ENCODE measurements at regions not wholly inside any gene's neighbourhood (a gene's known extent, or its start where the extent isn't known, plus 50 kb on each side); places are given as distances from the start of the nearest gene placed in this dataset.
A peak's percentile ranks its signal among the peaks of the same experiment; 100 is the strongest.
"Not testable (repeated sequence)": the region's sequence is repeated elsewhere in the genome, so short reads cannot be mapped to it uniquely, and the experiment has no call there.

DNA sequence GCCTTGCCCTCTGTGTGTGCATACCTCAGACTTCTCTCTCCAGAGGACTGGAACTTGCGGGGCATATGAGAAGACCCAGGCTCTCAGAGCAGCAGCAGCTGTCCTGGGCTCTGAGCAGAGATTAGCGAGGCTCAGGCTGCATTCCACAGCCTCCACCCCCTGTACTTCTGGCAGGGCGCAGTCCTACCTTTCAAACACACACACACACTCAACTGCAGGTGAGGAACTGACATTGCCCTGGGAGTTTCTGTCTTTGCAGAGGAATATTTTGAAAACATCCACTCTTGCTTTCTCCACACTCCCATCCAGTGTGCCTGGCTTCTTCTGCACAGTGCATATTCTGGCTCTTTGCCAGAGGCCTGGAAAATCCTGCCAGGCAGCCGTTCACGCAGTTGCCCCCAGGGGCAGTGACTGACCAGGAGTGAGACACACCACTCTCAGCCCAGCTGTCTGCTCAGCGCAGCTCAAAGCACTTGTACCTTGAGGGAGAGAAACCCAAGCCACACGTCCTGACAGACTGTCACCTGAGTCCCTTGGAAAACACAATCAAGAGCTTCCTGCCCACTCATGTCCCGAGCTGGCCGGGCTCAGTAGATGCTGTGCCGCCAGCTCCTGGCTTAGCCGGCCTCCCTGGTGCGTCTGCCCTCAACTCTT lies 460.8 kb downstream of the RNF144A start:
- no peak overlapping the region for H3K4me3 ChIP-seq
- WGBS, 2 donors = 30 to 35% methylated on average over 12 of the region's 12 CpGs
- H3K9me3 ChIP-seq = no peaks in the 10 kb centered on the region
- peak; percentile 55 to 80 (median 72) for ATAC-seq
- TF ChIP-seq, protein P1, sequence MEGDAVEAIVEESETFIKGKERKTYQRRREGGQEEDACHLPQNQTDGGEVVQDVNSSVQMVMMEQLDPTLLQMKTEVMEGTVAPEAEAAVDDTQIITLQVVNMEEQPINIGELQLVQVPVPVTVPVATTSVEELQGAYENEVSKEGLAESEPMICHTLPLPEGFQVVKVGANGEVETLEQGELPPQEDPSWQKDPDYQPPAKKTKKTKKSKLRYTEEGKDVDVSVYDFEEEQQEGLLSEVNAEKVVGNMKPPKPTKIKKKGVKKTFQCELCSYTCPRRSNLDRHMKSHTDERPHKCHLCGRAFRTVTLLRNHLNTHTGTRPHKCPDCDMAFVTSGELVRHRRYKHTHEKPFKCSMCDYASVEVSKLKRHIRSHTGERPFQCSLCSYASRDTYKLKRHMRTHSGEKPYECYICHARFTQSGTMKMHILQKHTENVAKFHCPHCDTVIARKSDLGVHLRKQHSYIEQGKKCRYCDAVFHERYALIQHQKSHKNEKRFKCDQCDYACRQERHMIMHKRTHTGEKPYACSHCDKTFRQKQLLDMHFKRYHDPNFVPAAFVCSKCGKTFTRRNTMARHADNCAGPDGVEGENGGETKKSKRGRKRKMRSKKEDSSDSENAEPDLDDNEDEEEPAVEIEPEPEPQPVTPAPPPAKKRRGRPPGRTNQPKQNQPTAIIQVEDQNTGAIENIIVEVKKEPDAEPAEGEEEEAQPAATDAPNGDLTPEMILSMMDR (IDR thresholded peaks at IDR 0.05) = peak in 2 of 4 donors; percentile 13 to 16
- no peak for FAIRE-seq
- H3K27ac ChIP-seq = peak overlapping the region in 1 of 4 donors; percentile 21
- peak; percentile 34 to 82 (median 64) for DNase-seq
- no peaks in the 10 kb centered on the region for H3K27me3 ChIP-seq
- H3K36me3 ChIP-seq = no peaks in the 10 kb centered on the region
- intact Hi-C loops (cut with DNase I) = no loop called here
- peaks cover 4 to 13% (median 12%) of the 10 kb centered on the region in 3 donors for H3K4me1 ChIP-seq

DNA sequence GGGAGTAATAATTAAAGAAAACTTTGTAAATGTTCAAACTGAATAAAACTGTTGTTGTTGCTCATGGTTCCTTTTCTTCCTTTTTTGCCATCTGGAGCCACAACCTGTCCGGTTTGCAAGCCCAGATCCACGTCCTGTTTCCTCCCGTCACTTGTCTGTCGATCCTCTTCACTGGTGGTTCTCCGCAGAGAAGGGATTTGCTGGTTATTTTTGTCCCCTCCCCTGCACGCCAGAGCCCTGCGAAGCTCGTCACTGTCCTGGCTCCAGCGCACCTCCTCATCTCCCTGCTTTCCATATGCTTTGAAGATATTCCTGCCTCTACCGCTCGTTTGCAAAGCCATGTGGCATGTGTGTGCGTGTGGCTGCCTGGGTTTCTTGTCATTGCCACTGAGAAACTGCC lies 461.4 kb downstream of the RNF144A start:
- Histone ChIP-seq H3K9me3 (no peaks in the 10 kb centered on the region), H3K27me3 (no peaks in the 10 kb centered on the region), H3K4me1 (peaks cover 4 to 12% (median 8%) of the 10 kb centered on the region in 3 donors), H3K36me3 (no peaks in the 10 kb centered on the region), H3K27ac (no peak overlapping the region), H3K4me3 (no peak overlapping the region)
- TF ChIP-seq, protein P1 (IDR thresholded peaks at IDR 0.05) = no peak
- WGBS, 2 donors = 88% methylated on average over 12 of the region's 12 CpGs
- intact Hi-C loops (cut with DNase I) = no loop called here
- ATAC-seq (no peak), DNase-seq (no peak), FAIRE-seq (no peak)

DNA sequence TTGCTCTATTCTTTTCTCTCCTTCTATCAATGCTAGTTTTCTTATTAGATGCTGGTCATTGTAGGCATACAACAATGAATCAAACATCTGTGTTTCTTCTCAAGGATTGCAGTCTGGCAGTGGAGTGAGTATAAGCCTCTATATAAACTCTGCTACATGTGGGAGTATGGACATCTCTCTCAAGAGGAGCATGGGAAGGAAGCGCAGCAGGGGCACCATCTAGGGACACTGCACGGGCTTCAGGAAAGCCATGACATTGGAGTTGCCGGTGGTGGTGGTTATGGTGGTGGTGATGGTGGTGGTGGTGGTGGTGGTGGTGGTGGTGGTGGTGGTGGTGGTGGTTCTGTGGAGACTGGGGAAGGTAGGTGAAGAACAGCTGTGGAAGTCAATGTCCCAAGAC lies 462.6 kb downstream of the RNF144A start:
- DNase-seq (peak in 4 of 6 donors; percentile 53 to 64 (median 58)), ATAC-seq (peak; percentile 74 to 93 (median 83))
- TF ChIP-seq, protein P1 (IDR thresholded peaks at IDR 0.05) = no peak

DNA sequence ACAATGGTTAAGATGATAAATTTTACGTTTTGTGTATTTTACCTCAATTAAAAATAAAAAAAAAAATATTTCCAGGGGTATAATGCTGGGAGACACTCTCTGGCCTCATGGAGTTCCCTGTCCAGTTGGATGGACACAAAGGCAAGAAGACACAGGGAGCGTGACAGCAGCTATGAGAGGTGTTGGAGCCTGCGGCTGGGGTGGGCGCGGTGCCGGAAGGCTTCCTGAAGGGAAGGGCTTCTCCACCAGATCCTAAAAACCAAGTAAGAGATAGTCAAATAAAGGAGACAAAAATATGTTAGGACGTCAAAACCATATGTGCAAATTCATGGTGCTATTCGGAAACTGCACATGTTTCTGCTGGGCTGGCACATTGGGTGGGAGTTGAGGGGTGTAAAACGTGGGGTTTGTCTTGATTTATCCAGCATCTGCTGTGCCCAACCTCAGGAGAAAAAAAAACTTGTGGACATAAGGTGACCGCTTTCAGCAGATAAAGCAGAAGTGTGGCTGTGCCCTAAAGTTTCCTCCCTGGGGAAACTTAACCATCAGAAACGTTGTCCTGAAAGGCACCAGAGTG lies 467.6 kb downstream of the RNF144A start:
- Histone ChIP-seq H3K36me3 (no peaks in the 10 kb centered on the region), H3K9me3 (no peaks in the 10 kb centered on the region), H3K27me3 (no peaks in the 10 kb centered on the region), H3K4me3 (no peak overlapping the region), H3K4me1 (no peaks in the 10 kb centered on the region), H3K27ac (no peak overlapping the region)
- no peak for FAIRE-seq
- DNase-seq = no peak
- intact Hi-C loops (cut with DNase I) = loop anchor here in 1 of 3 donors (10.0 kb wide), 1 partner anchor 180 kb away; no protein-coding TSS in a partner anchor
- WGBS, 2 donors = 80 to 85% methylated on average over 11 of the region's 11 CpGs
- TF ChIP-seq, protein P1 (IDR thresholded peaks at IDR 0.05) = no peak
- no peak for ATAC-seq

More for the DNA sequence above, 462.6 kb downstream of the RNF144A start:
- Histone ChIP-seq H3K4me3 (no peak overlapping the region), H3K36me3 (no peaks in the 10 kb centered on the region), H3K9me3 (no peaks in the 10 kb centered on the region), H3K4me1 (peaks cover 4 to 12% (median 8%) of the 10 kb centered on the region in 3 donors), H3K27ac (no peak overlapping the region), H3K27me3 (no peaks in the 10 kb centered on the region)
- intact Hi-C loops (cut with DNase I) = loop anchor here in 1 of 3 donors (10.0 kb wide), 1 partner anchor 175 kb away; no protein-coding TSS in a partner anchor
- WGBS, 2 donors = 65 to 84% methylated on average over 3 of the region's 3 CpGs
- no peak for FAIRE-seq

DNA sequence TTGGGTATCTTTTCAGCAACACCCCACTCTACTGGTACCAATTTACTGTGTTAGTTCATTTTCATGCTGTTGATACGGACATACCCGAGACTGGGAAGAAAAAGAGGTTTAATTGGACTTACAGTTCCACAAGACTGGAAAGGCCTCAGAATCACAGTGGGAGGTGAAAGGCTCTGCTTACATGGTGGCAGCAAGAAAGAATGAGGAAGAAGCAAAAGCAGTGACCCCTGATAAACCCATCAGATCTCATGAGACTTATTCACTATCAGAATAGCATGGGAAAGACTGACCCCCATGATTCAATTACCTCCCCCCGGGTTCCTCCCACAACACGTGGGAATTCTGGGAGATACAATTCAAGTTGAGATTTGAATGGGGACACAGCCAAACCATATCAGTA lies 473.1 kb downstream of the RNF144A start:
- 77 to 80% methylated on average over 4 of the region's 4 CpGs for WGBS, 2 donors
- intact Hi-C loops (cut with DNase I); ATAC-seq; H3K36me3 ChIP-seq; H3K9me3 ChIP-seq; H3K4me1 ChIP-seq; H3K4me3 ChIP-seq; FAIRE-seq; DNase-seq; H3K27me3 ChIP-seq; H3K27ac ChIP-seq: not testable (repeated sequence)
